B cell (primary cell): ENCODE measurements at regions not wholly inside any gene's neighbourhood (a gene's known extent, or its start where the extent isn't known, plus 50 kb on each side); places are given as distances from the start of the nearest gene placed in this dataset.

Source experiments
- EZH2 ChIP-seq: IDR thresholded peaks from 2 replicates; pipeline ENCODE4 v1.6.1; 2012; ENCODE audit warnings: borderline replicate concordance, low read depth, mild to moderate bottlenecking, moderate library complexity, low read length; ENCODE audit not compliant: insufficient read depth, poor library complexity, severe bottlenecking
- TF ChIP-seq, protein P1 (sequence below): fragments of 200-600 bp; IDR thresholded peaks from one replicate; pipeline ENCODE4 v1.8.0; 2022; ENCODE audit warnings: antibody characterized with exemption, mild to moderate bottlenecking

GRCh38 chr15:88747631-88748030, 55.6 kb upstream of the ACAN start:
- TF ChIP-seq, protein P1, sequence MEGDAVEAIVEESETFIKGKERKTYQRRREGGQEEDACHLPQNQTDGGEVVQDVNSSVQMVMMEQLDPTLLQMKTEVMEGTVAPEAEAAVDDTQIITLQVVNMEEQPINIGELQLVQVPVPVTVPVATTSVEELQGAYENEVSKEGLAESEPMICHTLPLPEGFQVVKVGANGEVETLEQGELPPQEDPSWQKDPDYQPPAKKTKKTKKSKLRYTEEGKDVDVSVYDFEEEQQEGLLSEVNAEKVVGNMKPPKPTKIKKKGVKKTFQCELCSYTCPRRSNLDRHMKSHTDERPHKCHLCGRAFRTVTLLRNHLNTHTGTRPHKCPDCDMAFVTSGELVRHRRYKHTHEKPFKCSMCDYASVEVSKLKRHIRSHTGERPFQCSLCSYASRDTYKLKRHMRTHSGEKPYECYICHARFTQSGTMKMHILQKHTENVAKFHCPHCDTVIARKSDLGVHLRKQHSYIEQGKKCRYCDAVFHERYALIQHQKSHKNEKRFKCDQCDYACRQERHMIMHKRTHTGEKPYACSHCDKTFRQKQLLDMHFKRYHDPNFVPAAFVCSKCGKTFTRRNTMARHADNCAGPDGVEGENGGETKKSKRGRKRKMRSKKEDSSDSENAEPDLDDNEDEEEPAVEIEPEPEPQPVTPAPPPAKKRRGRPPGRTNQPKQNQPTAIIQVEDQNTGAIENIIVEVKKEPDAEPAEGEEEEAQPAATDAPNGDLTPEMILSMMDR, result no peak
- TF ChIP-seq EZH2, result no peak
